ENCODE measurements at regions not wholly inside any gene's neighbourhood (a gene's known extent, or its start where the extent isn't known, plus 50 kb on each side); places are given as distances from the start of the nearest gene placed in this dataset.

- TF ChIP-seq POLR2AphosphoS5 (IDR thresholded peaks at IDR 0.05) (no peak), CTCF (IDR thresholded peaks at IDR 0.05) (no peak)
These were observed 656.3 kb downstream of the PTPRC start for GRCh38 chr1:199295107-199295506.
